GM12874 (cell line): ENCODE measurements at regions not wholly inside any gene's neighbourhood (a gene's known extent, or its start where the extent isn't known, plus 50 kb on each side); places are given as distances from the start of the nearest gene placed in this dataset.

ENCODE experiments used
- CTCF ChIP-seq: IDR thresholded peaks from 2 replicates; pipeline ENCODE4 v1.5.1; 2011; ENCODE audit warnings: low read depth, mild to moderate bottlenecking, control low read depth, low read length, moderate library complexity; ENCODE audit not compliant: insufficient read depth

- no peak for TF ChIP-seq CTCF
These were observed 84.5 kb downstream of the RND3 start for GRCh38 chr2:150402953-150403352.

GRCh38 chr2:150400849-150401248 is 86.6 kb downstream of the RND3 start:
- no peak for TF ChIP-seq CTCF

- TF ChIP-seq CTCF = no peak
These were observed 94.9 kb downstream of the RND3 start for GRCh38 chr2:150392614-150393013.

GRCh38 chr2:150391779-150392178 is 95.7 kb downstream of the RND3 start:
- TF ChIP-seq CTCF = no peak

GRCh38 chr2:150389447-150389846 is 98.0 kb downstream of the RND3 start:
- no peak for TF ChIP-seq CTCF

- no peak for TF ChIP-seq CTCF
These were observed 99.2 kb downstream of the RND3 start for GRCh38 chr2:150388289-150388625.

GRCh38 chr2:150387586-150388288 is 99.7 kb downstream of the RND3 start:
- TF ChIP-seq CTCF = no peak
